RCC 7860 (cell line): ENCODE measurements at regions not wholly inside any gene's neighbourhood (a gene's known extent, or its start where the extent isn't known, plus 50 kb on each side); places are given as distances from the start of the nearest gene placed in this dataset.
"Not testable (repeated sequence)": the region's sequence is repeated elsewhere in the genome, so short reads cannot be mapped to it uniquely, and the experiment has no call there.

Experiments used
- DNase-seq: peaks from one replicate; pipeline ENCODE4 v3.0.0-alpha.2; 2015; ENCODE audit warnings: low spot score
- FAIRE-seq: peaks from 2 replicates; lab custom pipeline; 2012; peaks lifted over from hg19 to GRCh38; lab: Jason Lieb, UNC

GRCh38 chr5:56632199-56632598, 183.2 kb upstream of the MAP3K1 start:
- FAIRE-seq (no peak), DNase-seq (no peak)

GRCh38 chr5:56631719-56632118, 183.6 kb upstream of the MAP3K1 start:
- DNase-seq (no peak), FAIRE-seq (no peak)

GRCh38 chr5:56628616-56629015, 186.7 kb upstream of the MAP3K1 start:
- DNase-seq, FAIRE-seq: not testable (repeated sequence)

GRCh38 chr5:56625541-56625940, 189.8 kb upstream of the MAP3K1 start:
- DNase-seq (peak; percentile 5), FAIRE-seq (no peak)

- FAIRE-seq = no peak
- DNase-seq = no peak
Observed at GRCh38 chr5:56624751-56625150, 190.6 kb upstream of the MAP3K1 start.

- DNase-seq (no peak), FAIRE-seq (no peak)
Observed at GRCh38 chr5:56622141-56622540, 193.2 kb upstream of the MAP3K1 start.

GRCh38 chr5:56620903-56621677, 194.3 kb upstream of the MAP3K1 start:
- FAIRE-seq = no peak
- DNase-seq = no peak

GRCh38 chr5:56617998-56618397, 197.4 kb upstream of the MAP3K1 start:
- FAIRE-seq = no peak
- DNase-seq = no peak

- FAIRE-seq (no peak), DNase-seq (no peak)
Observed at GRCh38 chr5:56616454-56617160, 198.7 kb upstream of the MAP3K1 start.

GRCh38 chr5:56615361-56616153, 199.8 kb upstream of the MAP3K1 start:
- DNase-seq (no peak), FAIRE-seq (no peak)

GRCh38 chr5:56612759-56613158, 202.6 kb upstream of the MAP3K1 start:
- FAIRE-seq (no peak), DNase-seq (no peak)

- FAIRE-seq (no peak), DNase-seq (no peak)
Observed at GRCh38 chr5:56612353-56612752, 203.0 kb upstream of the MAP3K1 start.

- no peak for FAIRE-seq
- no peak for DNase-seq
Observed at GRCh38 chr5:56610093-56610698, 205.2 kb upstream of the MAP3K1 start.

- FAIRE-seq (no peak), DNase-seq (peak; percentile 12)
Observed at GRCh38 chr5:56608217-56608925, 207.0 kb upstream of the MAP3K1 start.

GRCh38 chr5:56607551-56607950, 207.8 kb upstream of the MAP3K1 start:
- FAIRE-seq = no peak
- DNase-seq = no peak

GRCh38 chr5:56607074-56607473, 208.3 kb upstream of the MAP3K1 start:
- FAIRE-seq (no peak), DNase-seq (no peak)

GRCh38 chr5:56606192-56606591, 209.2 kb upstream of the MAP3K1 start:
- DNase-seq = no peak
- FAIRE-seq = no peak

- no peak for DNase-seq
- no peak for FAIRE-seq
Observed at GRCh38 chr5:56605231-56605630, 210.1 kb upstream of the MAP3K1 start.

GRCh38 chr5:56601641-56602071, 213.7 kb upstream of the MAP3K1 start:
- no peak for DNase-seq
- FAIRE-seq = no peak

- peak; percentile 52 for FAIRE-seq
- DNase-seq = no peak
Observed at GRCh38 chr5:56598941-56599340, 216.4 kb upstream of the MAP3K1 start.
